ENCODE measurements at regions not wholly inside any gene's neighbourhood (a gene's known extent, or its start where the extent isn't known, plus 50 kb on each side); places are given as distances from the start of the nearest gene placed in this dataset.

GRCh38 chr3:194995334-194995733 is 275.6 kb downstream of the XXYLT1 start:
- DNase-seq (ENCODE audit: low spot score) = no peak

GRCh38 chr3:194995922-194996321 is 275.0 kb downstream of the XXYLT1 start:
- no peak for DNase-seq (ENCODE audit: low spot score)

- no peak for DNase-seq (ENCODE audit: low spot score)
These were observed 274.2 kb downstream of the XXYLT1 start for GRCh38 chr3:194996746-194997145.

GRCh38 chr3:194998417-194998816 is 272.5 kb downstream of the XXYLT1 start:
- DNase-seq (ENCODE audit: low spot score) = no peak

DNA sequence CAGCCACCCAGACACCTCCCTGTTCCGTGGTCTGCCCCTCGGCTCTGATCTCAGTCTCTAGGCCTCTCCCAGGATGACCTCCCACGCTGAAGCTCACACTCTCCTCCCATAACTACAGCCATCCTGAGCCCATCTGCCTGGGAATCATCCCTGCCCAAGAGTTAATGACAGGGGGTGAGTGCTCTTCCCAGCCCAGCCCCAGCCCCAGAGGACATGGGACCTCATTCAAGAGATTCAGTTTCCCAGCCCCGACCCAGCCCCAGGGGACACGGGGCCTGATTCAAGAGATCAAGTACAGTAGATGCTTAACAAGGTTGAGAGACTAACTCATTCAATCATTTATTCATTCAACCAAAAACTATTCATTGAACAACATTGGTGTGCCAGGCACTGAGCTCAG is 272.0 kb downstream of the XXYLT1 start:
- no peak for DNase-seq (ENCODE audit: low spot score)

DNA sequence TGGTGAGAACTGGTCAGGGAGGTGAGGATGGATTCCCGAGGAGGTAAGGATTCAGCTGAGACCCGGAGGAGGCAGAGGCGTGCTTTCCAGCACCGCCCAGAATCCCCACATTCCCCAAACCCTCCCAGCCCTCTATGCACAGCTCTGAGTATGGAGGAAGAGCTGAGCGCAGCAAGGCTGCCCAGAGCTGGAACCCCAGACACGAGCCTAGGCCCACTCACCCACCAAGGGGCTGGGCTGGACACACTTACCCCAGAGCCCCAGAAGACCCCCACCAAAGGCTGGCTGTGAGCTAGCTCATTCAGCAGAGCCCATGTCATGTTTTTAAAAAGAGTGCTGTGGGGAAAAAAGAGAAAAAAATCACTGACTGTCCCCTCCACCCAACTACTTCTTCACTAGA is 271.5 kb downstream of the XXYLT1 start:
- DNase-seq (ENCODE audit: low spot score) = no peak

DNA sequence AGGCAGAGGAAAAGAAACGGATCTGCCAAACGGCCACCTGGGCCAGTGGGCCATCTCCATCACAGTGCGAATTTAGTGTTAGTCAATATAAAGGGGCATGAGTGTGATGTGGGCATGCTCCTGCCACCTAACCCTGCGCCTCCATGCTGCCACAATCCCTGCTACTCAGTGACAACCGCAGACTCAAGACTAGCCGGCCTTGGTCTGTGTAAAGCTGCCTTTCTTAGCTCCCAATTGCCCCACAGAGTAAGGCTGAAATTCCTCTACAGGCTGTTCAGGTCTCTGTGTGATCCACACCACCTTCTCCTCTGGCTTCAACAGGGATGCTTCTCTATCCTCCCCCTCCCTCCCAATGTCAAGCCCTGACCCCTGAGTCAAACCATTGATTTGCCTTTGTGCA is 269.7 kb downstream of the XXYLT1 start:
- no peak for DNase-seq (ENCODE audit: low spot score)

DNA sequence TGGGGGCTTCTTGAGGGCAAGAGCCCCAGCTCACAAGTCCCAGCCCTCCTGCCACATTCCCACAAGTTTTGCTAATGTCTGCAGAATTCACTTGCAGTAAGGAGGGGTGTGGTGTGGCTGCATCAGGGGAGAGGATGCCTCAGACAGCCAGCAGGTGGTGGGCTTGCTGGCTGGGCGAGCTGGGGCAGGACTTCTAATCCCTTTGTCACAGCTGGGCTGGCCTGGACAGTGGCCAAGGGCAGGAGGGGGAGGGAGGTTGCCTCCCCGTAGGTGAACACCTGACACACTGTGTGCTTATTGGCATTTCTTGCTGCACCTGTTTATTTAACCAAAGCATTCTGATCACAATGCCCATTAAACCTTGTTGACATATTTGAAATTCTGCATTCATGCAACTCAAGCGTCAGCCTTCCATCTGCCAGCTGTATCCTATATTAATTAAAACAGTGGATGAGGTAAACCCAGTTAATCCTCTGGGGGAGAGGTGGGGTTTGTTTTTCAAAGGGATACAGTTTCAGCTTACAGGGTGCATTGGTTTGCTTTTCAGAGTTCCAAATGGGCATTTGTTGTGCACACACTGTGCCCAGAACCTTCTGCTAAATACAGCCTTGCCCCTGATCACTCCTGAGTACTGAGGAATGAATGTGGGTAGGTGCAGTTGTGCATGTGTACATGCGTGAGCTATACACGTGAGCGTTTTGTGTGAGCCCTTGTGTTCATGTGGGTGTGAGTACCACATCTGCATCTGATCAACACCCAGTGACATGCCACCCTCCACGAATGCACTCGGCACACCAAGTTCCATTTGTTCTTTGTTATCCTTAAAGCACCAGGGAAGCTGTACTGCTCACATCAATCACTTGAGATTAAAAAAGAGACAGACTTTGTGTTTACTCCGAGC is 268.7 kb downstream of the XXYLT1 start:
- peak; percentile 60 for DNase-seq (ENCODE audit: low spot score)

DNA sequence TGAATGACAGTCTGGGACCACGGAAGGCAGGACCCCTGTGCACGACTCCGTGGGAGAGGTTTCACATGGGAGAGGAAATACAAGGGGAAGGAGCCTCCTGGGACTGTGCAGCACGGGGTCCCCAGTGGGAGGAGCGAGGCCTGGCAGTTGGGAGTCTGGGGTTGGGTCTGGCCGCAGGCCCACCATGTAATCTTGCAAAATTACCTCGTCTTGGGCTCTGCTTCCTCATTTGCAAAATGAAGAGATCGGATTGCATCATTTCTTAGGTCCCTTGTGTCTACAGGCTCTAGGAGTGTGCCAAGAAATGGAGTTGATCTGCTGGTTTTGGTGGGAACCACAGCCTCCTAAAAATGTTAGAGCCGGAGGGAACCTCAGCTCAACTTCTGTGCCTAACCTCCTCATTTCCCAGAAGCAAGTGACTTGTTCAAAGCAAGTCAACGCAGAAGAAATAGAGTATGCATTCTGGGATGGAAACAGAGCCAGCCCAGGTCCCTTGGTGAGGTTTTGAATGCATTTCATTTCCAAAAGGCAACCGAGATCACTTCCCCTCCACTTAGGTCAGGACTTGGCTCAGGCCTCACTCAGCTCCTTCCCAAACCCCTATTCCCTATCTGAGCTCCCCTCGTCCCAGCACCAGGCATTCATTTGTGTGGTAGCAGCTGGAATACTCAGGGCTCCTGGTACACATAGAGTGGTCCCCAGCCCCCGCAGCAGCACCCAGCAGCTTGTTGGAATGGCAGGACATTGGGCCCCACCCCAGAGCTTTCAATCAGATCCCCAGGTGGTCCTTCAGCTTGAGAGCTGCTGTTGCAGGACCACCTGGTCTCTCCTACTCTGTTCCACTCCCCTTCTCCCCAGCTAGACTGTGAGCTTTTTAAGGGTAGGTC is 267.7 kb downstream of the XXYLT1 start:
- no peak for DNase-seq (ENCODE audit: low spot score)

GRCh38 chr3:195003893-195004289 is 267.1 kb downstream of the XXYLT1 start:
- DNase-seq (ENCODE audit: low spot score) = no peak

GRCh38 chr3:195004512-195005250 is 266.3 kb downstream of the XXYLT1 start:
- no peak for DNase-seq (ENCODE audit: low spot score)

- no peak for DNase-seq (ENCODE audit: low spot score)
These were observed 265.7 kb downstream of the XXYLT1 start for GRCh38 chr3:195005251-195005620.

- DNase-seq (ENCODE audit: low spot score) = no peak
These were observed 265.0 kb downstream of the XXYLT1 start for GRCh38 chr3:195005759-195006510.

DNA sequence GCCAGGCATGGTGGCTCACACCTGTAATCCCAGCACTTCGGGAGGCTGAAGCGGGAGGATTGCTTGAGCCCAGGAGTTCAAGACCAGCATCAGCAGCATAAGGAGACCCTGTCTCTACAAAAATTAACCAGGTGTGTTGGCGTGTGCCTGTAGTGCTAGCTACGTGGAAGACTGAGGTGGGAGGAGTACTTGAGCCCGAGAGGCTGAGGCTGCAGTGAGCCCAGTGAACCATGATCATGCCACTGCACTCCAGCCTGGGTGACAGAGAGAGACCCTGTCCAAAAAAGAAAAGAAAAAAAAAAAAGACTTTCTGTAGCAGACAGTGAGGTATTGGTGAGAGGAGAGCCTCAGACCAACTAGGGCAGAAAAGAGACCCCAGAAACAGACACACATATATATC is 263.8 kb downstream of the XXYLT1 start:
- DNase-seq (ENCODE audit: low spot score) = no peak

- DNase-seq (ENCODE audit: low spot score) = no peak
These were observed 263.2 kb downstream of the XXYLT1 start for GRCh38 chr3:195007766-195008165.

- DNase-seq (ENCODE audit: low spot score) = no peak
These were observed 262.1 kb downstream of the XXYLT1 start for GRCh38 chr3:195008816-195009215.

- DNase-seq (ENCODE audit: low spot score) = no peak
These were observed 261.3 kb downstream of the XXYLT1 start for GRCh38 chr3:195009616-195010015.

DNA sequence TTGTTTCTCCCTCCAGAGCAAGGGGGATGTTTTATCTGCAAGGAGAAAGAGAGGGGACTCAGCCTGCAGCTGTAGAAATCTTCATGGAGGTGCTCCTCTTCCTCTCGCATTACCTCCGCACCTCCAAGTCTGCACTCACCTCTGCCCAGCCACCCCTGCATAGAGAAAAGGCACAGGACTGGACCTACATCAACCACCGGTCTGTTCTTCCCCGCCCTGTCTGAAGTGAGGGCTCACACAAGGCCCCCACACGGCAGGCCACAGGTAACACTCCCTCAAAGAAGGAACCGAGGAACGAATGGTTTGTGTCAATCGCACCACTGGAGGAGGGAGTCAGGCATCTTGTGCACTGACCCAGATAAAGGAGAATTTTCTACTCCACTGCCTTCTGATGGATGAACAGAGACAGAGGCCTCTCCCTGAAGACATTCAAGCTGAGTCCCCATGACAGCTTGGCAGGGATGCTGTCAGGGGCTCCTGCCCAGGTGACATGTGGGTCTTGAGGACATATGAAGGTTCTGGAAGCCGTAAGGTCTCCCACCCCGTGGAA is 260.3 kb downstream of the XXYLT1 start:
- DNase-seq (ENCODE audit: low spot score) = no peak

DNA sequence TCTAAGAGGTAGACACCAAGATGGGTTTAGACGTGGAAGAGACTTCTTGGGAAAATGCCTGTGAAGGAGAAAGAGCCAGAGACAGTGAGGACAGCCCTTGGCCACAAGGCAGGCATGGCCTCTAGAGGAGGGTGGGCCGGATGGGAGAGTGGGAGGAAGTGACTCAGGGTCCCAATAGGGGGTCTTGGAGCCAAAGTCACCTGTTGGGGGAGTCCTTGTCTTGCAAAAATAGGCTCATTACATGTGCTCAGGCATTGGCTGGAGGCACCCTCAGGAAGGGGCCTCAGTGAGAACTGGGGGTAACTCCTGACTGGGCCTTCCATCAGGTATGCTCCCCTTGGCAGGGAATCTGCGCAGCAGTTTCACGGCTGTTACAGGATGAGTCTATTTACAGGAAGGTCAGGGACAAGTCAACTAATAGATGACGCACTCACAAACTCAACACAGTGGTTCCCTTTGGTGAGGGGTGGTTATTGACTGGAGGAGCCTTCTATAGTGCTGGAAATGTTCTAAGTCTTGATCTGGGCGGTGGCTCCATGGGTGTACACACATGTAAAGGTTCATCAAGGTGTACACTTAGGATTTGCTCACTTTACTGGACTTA is 259.6 kb downstream of the XXYLT1 start:
- no peak for DNase-seq (ENCODE audit: low spot score)

GRCh38 chr3:195012100-195012499 is 258.9 kb downstream of the XXYLT1 start:
- no peak for DNase-seq (ENCODE audit: low spot score)

DNA sequence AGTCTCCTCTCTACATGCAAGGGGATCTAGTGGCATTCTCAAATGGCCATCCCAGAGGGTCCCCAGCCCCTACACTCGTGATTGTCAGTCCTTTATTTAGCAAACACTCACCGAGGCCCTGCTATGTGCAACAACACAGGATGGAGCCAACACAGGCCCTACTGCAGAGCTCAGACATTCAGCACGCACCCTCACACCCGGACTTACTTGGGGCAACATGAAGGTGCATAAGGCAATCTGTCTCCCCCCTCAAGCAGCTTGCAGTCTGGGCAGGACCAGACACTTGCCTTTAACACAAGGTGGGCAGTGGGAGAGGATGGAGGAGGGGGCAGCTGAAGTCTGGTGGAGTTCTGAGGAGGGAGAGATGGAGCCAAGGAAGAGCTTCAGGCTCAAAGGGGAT is 258.4 kb downstream of the XXYLT1 start:
- DNase-seq (ENCODE audit: low spot score) = no peak
